A549 (cell line): ENCODE measurements at regions not wholly inside any gene's neighbourhood (a gene's known extent, or its start where the extent isn't known, plus 50 kb on each side); places are given as distances from the start of the nearest gene placed in this dataset.

Source experiments
- ATAC-seq, 2 experiments: fragments of 200-7000 bp in 1 of 2; fragments of >200 bp in 1 of 2; cut with Nextera tagmentation in 1 of 2; cut with Tn5 transposase in 1 of 2; 3 replicates each; pipeline versions ENCODE4 v1.8.0 to v1.9.1; 2018 to 2020; ENCODE audit warnings: mild to moderate bottlenecking in 1 of 2, moderate library complexity in 1 of 2
- CTCF ChIA-PET: fragments of 300-600 bp; sonication (Branson Sonifier 250); formaldehyde crosslinking; extraction: SDS; loops from one replicate; lab custom pipeline; 2021; ENCODE audit warnings: antibody characterized with exemption, inconsistent platforms; lab: Yijun Ruan, JAX
- POLR2A ChIA-PET: fragments of 350-600 bp; formaldehyde crosslinking; extraction: SDS; loops from one replicate; lab custom pipeline; 2021; ENCODE audit warnings: antibody characterized with exemption, inconsistent platforms; lab: Yijun Ruan, JAX
- DNase-seq, 2 experiments: peaks; one replicate each; pipeline versions ENCODE4 v3.0.0 to v3.0.0-alpha.2; 2011 to 2016; ENCODE audit warnings: low read depth in 1 of 2, low spot score in 1 of 2
- FAIRE-seq: peaks from 2 replicates; lab custom pipeline; 2011; peaks lifted over from hg19 to GRCh38; lab: Jason Lieb, UNC
- H3K27ac ChIP-seq, 2 experiments: fragments of >200 bp; sonication (Bioruptor Twin); formaldehyde crosslinking; 3 replicates each; pipeline ENCODE4 v1.5.1; 2016 to 2017
- H3K4me1 ChIP-seq: fragments of >200 bp; sonication (Bioruptor Twin); formaldehyde crosslinking; 3 replicates; pipeline ENCODE4 v1.6.1; 2016
- H3K4me2 ChIP-seq: fragments of >200 bp; sonication (Bioruptor Twin); formaldehyde crosslinking; 3 replicates; pipeline ENCODE4 v1.6.1; 2016
- H3K4me3 ChIP-seq: fragments of >200 bp; sonication (Bioruptor Twin); formaldehyde crosslinking; 3 replicates; pipeline ENCODE4 v1.5.1; 2016
- H3K9me3 ChIP-seq: fragments of >200 bp; sonication (Bioruptor Twin); formaldehyde crosslinking; 3 replicates; pipeline ENCODE4 v1.6.1; 2016
- BCL3 ChIP-seq: fragments of >200 bp; sonication (Bioruptor Twin); formaldehyde crosslinking; IDR thresholded peaks from 3 replicates; pipeline ENCODE4 v1.6.1; 2016
- BHLHE40 ChIP-seq: IDR thresholded peaks from 2 replicates; pipeline ENCODE4 v1.6.1; 2012; ENCODE audit warnings: low read depth, low read length, inconsistent platforms
- CBX2 ChIP-seq: fragments of 200-600 bp; sonication (generic); IDR thresholded peaks from 2 replicates; pipeline ENCODE4 v1.6.1; 2016; ENCODE audit warnings: low read depth, mild to moderate bottlenecking, borderline replicate concordance
- CHD2 ChIP-seq: fragments of 150-350 bp; IDR thresholded peaks from 2 replicates; pipeline ENCODE4 v1.6.1; 2014; ENCODE audit warnings: low read length; ENCODE audit not compliant: partially characterized antibody
- EHMT2 ChIP-seq: fragments of 200-600 bp; sonication (generic); IDR thresholded peaks from 2 replicates; pipeline ENCODE4 v1.6.1; 2016; ENCODE audit warnings: antibody characterized with exemption, low read depth, mild to moderate bottlenecking, moderate library complexity
- ELK1 ChIP-seq: fragments of 150-350 bp; IDR thresholded peaks from 2 replicates; pipeline ENCODE4 v1.6.1; 2014; ENCODE audit warnings: low read depth, mild to moderate bottlenecking, low read length
- GATA3 ChIP-seq: IDR thresholded peaks from 2 replicates; pipeline ENCODE4 v1.6.1; 2012; ENCODE audit warnings: borderline replicate concordance
- HDAC2 ChIP-seq: fragments of 200-600 bp; sonication (generic); IDR thresholded peaks from 2 replicates; pipeline ENCODE4 v1.6.1; 2016
- HMGXB4 ChIP-seq: fragments of 250-450 bp; sonication (Bioruptor Pico); IDR thresholded peaks from 2 replicates; pipeline ENCODE4 v1.5.0; 2021; ENCODE audit warnings: mild to moderate bottlenecking, moderate library complexity, borderline replicate concordance
- HOXB5 ChIP-seq: fragments of 250-450 bp; sonication (Bioruptor Pico); IDR thresholded peaks from 2 replicates; pipeline ENCODE4 v1.5.0; 2020; ENCODE audit warnings: mild to moderate bottlenecking, moderate library complexity
- JUN ChIP-seq, 2 experiments: fragments of >200 bp; sonication (Bioruptor Twin); formaldehyde crosslinking; IDR thresholded peaks; 2 replicates in 1 of 2; 3 replicates in 1 of 2; pipeline ENCODE4 v1.6.1; 2016 to 2017
- JUNB ChIP-seq: fragments of >200 bp; sonication (Bioruptor Twin); formaldehyde crosslinking; IDR thresholded peaks from 2 replicates; pipeline ENCODE4 v1.6.1; 2016
- MYC ChIP-seq: IDR thresholded peaks from 2 replicates; pipeline ENCODE4 v1.6.1; 2012; ENCODE audit warnings: mild to moderate bottlenecking, inconsistent platforms, low read length, improper control_type of control experiment, borderline replicate concordance
- PBX3 ChIP-seq: IDR thresholded peaks from 2 replicates; pipeline ENCODE4 v1.6.1; 2012
- RAD21 ChIP-seq, 2 experiments: fragments of >200 bp in 1 of 2; sonication (Bioruptor Twin) in 1 of 2; formaldehyde crosslinking in 1 of 2; IDR thresholded peaks in 1 of 2; conservative IDR thresholded peaks in 1 of 2; 2 replicates in 1 of 2; 3 replicates in 1 of 2; pipeline ENCODE4 v1.6.1; 2012 to 2018; ENCODE audit warnings: inconsistent platforms in 1 of 2
- RARB ChIP-seq: fragments of 250-450 bp; sonication (Bioruptor Pico); IDR thresholded peaks from 2 replicates; pipeline ENCODE4 v1.8.0; 2021; ENCODE audit warnings: mild to moderate bottlenecking, moderate library complexity
- REST ChIP-seq: fragments of 200-600 bp; sonication (generic); IDR thresholded peaks from 2 replicates; pipeline ENCODE4 v1.6.1; 2016; ENCODE audit warnings: antibody characterized with exemption, mild to moderate bottlenecking, moderate library complexity
- ZSCAN20 ChIP-seq: fragments of 250-450 bp; sonication (Bioruptor Pico); IDR thresholded peaks from 2 replicates; pipeline ENCODE4 v1.8.0; 2022; ENCODE audit warnings: mild to moderate bottlenecking, moderate library complexity
- WGBS: methylation state at CpG from one replicate; pipeline ENCODE4 v1.1.6; 2017; ENCODE audit errors: missing lambda C conversion rate; 5-methylcytosine and 5-hydroxymethylcytosine counted together

- ATAC-seq (no peak), DNase-seq (peak in 1 of 2 experiments; percentile 37), FAIRE-seq (no peak)
- Histone ChIP-seq H3K27ac (0 out of 6 replicates have a peak overlapping the region, but pooled peaks of 1 of the 2 experiments have one; percentile 7), H3K4me3 (no peak overlapping the region), H3K4me2 (no peak overlapping the region), H3K4me1 (peaks cover 33% of the 10 kb centered on the region), H3K9me3 (peaks cover 11% of the 10 kb centered on the region; the same call in 1 of the 3 replicates)
- POLR2A ChIA-PET = no interaction called here
- WGBS = 93% methylated on average over 2 of the region's 2 CpGs
- CTCF ChIA-PET = no interaction called here
- TF ChIP-seq RARB (CRISPR knock-in tag) = no peak
- TF ChIP-seq CHD2 = no peak
- TF ChIP-seq BHLHE40 = no peak
- no peak for TF ChIP-seq MYC
- no peak for TF ChIP-seq ZSCAN20
- no peak for TF ChIP-seq GATA3
- TF ChIP-seq CBX2 = no peak
- TF ChIP-seq PBX3 = no peak
- no peak for TF ChIP-seq RAD21 (conservative IDR thresholded peaks at IDR 0.05 in 1 of 2, IDR thresholded peaks at IDR 0.05 in 1 of 2)
- TF ChIP-seq JUNB = no peak
- TF ChIP-seq ELK1 = no peak
- TF ChIP-seq BCL3 = no peak
- TF ChIP-seq REST = no peak
- TF ChIP-seq HDAC2 = no peak
- TF ChIP-seq EHMT2 = no peak
Measured at GRCh38 chr4:41323706-41324105, 67.0 kb downstream of the UCHL1 start.

- CTCF ChIA-PET = no interaction called here
- Histone ChIP-seq H3K9me3 (peaks cover 11% of the 10 kb centered on the region; the same call in 1 of the 3 replicates), H3K4me1 (peaks cover 21% of the 10 kb centered on the region), H3K4me3 (no peak overlapping the region), H3K27ac (no peak overlapping the region), H3K4me2 (no peak overlapping the region)
- ATAC-seq (no peak), DNase-seq (no peak), FAIRE-seq (no peak)
- TF ChIP-seq HMGXB4 = no peak
- TF ChIP-seq HOXB5 = no peak
- TF ChIP-seq JUN (IDR thresholded peaks at IDR 0.05) = no peak
- WGBS = 87% methylated on average over 6 of the region's 6 CpGs
- POLR2A ChIA-PET = no interaction called here
Measured at GRCh38 chr4:41324861-41325260, 68.1 kb downstream of the UCHL1 start.
